Osteocyte (in vitro differentiated cells): ENCODE measurements at regions not wholly inside any gene's neighbourhood (a gene's known extent, or its start where the extent isn't known, plus 50 kb on each side); places are given as distances from the start of the nearest gene placed in this dataset.

Source experiments
- DNase-seq: peaks from one replicate; pipeline ENCODE4 v3.0.0; 2021; ENCODE audit warnings: mixed read lengths; ENCODE audit not compliant: unreplicated experiment; ENCODE audit errors: extremely low spot score
- H3K27ac Mint-ChIP-seq: one replicate; pipeline ENCODE4 v1.8.0; 2021; ENCODE audit warnings: mild to moderate bottlenecking, mixed read lengths; ENCODE audit not compliant: unreplicated experiment
- H3K27me3 Mint-ChIP-seq: one replicate; pipeline ENCODE4 v1.8.0; 2021; ENCODE audit warnings: mixed read lengths; ENCODE audit not compliant: unreplicated experiment
- H3K36me3 Mint-ChIP-seq: one replicate; pipeline ENCODE4 v1.8.0; 2021; ENCODE audit warnings: mixed read lengths; ENCODE audit not compliant: unreplicated experiment
- H3K4me1 Mint-ChIP-seq: one replicate; pipeline ENCODE4 v1.8.0; 2021; ENCODE audit warnings: mixed read lengths; ENCODE audit not compliant: unreplicated experiment
- H3K4me3 Mint-ChIP-seq: one replicate; pipeline ENCODE4 v1.8.0; 2021; ENCODE audit warnings: mild to moderate bottlenecking, moderate library complexity, mixed read lengths; ENCODE audit not compliant: unreplicated experiment
- H3K9me3 Mint-ChIP-seq: one replicate; pipeline ENCODE4 v1.8.0; 2021; ENCODE audit warnings: mixed read lengths; ENCODE audit not compliant: unreplicated experiment
- CTCF ChIP-seq: fragments of 200-600 bp; sonication (generic); IDR thresholded peaks from 2 replicates; pipeline ENCODE4 v1.5.0; 2021; ENCODE audit warnings: antibody characterized with exemption, mild to moderate bottlenecking, moderate library complexity

GRCh38 chr12:105581420-105581819, 250.9 kb downstream of the C12orf75 start:
- no peak overlapping the region for H3K4me3 Mint-ChIP-seq
- peaks cover 8% of the 10 kb centered on the region for H3K4me1 Mint-ChIP-seq
- no peak overlapping the region for H3K27ac Mint-ChIP-seq
- TF ChIP-seq CTCF: no peak
- peaks cover 3% of the 10 kb centered on the region for H3K9me3 Mint-ChIP-seq
- H3K27me3 Mint-ChIP-seq: no peaks in the 10 kb centered on the region
- DNase-seq: no peak
- no peaks in the 10 kb centered on the region for H3K36me3 Mint-ChIP-seq

- H3K9me3 Mint-ChIP-seq: peaks cover 3% of the 10 kb centered on the region
- H3K36me3 Mint-ChIP-seq: no peaks in the 10 kb centered on the region
- H3K4me3 Mint-ChIP-seq: no peak overlapping the region
- DNase-seq: no peak
- H3K27me3 Mint-ChIP-seq: no peaks in the 10 kb centered on the region
- peaks cover 6% of the 10 kb centered on the region for H3K4me1 Mint-ChIP-seq
- H3K27ac Mint-ChIP-seq: no peak overlapping the region
- no peak for TF ChIP-seq CTCF
Measured at GRCh38 chr12:105585107-105585506, 254.6 kb downstream of the C12orf75 start.

- no peaks in the 10 kb centered on the region for H3K27me3 Mint-ChIP-seq
- peaks cover 3% of the 10 kb centered on the region for H3K9me3 Mint-ChIP-seq
Measured at GRCh38 chr12:105587237-105587636, 256.7 kb downstream of the C12orf75 start.

GRCh38 chr12:105588106-105588505, 257.6 kb downstream of the C12orf75 start:
- H3K36me3 Mint-ChIP-seq: no peaks in the 10 kb centered on the region
- no peak for DNase-seq
- no peaks in the 10 kb centered on the region for H3K27me3 Mint-ChIP-seq
- no peak for TF ChIP-seq CTCF
- peaks cover 3% of the 10 kb centered on the region for H3K9me3 Mint-ChIP-seq
- H3K27ac Mint-ChIP-seq: no peak overlapping the region
- H3K4me3 Mint-ChIP-seq: no peak overlapping the region
- no peaks in the 10 kb centered on the region for H3K4me1 Mint-ChIP-seq

More at GRCh38 chr12:105587237-105587636, 256.7 kb downstream of the C12orf75 start:
- H3K4me1 Mint-ChIP-seq: no peaks in the 10 kb centered on the region
- H3K27ac Mint-ChIP-seq: no peak overlapping the region
- no peak for TF ChIP-seq CTCF
- no peak for DNase-seq
- H3K4me3 Mint-ChIP-seq: no peak overlapping the region
- H3K36me3 Mint-ChIP-seq: no peaks in the 10 kb centered on the region

- no peaks in the 10 kb centered on the region for H3K27me3 Mint-ChIP-seq
- no peak overlapping the region for H3K27ac Mint-ChIP-seq
- H3K9me3 Mint-ChIP-seq: no peaks in the 10 kb centered on the region
- no peak for TF ChIP-seq CTCF
- peaks cover 2% of the 10 kb centered on the region for H3K4me1 Mint-ChIP-seq
- no peaks in the 10 kb centered on the region for H3K36me3 Mint-ChIP-seq
- DNase-seq: no peak
- H3K4me3 Mint-ChIP-seq: no peak overlapping the region
Measured at GRCh38 chr12:105590571-105590970, 260.1 kb downstream of the C12orf75 start.
